Fibroblast of peridontal ligament (primary cell): ENCODE measurements at regions not wholly inside any gene's neighbourhood (a gene's known extent, or its start where the extent isn't known, plus 50 kb on each side); places are given as distances from the start of the nearest gene placed in this dataset.
A peak's percentile ranks its signal among the peaks of the same experiment; 100 is the strongest.
"Not testable (repeated sequence)": the region's sequence is repeated elsewhere in the genome, so short reads cannot be mapped to it uniquely, and the experiment has no call there.

Experiments used
- DNase-seq: peaks from one replicate; pipeline ENCODE4 v3.0.0-alpha.2; 2010; ENCODE audit errors: extremely low read depth

DNA sequence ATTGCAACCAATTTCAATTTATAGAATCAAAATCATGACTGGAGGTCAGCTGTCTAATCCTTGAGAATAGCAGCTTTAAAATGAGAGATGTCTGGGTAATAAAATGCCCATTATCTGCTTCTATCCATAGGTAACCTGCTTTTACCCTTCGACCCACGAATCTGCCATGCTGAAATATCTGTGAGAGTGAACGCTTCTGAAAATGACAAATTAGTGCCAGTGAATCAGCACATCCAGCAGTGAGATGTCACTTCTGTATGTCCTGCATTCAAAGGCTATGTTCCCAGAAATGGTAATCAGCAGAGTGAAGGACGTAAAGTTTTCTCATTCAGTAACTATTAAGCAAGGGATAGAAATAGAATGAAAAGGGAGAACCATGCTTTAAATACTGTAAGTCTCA is 532.4 kb upstream of the ITGA1 start:
- no peak for DNase-seq

DNA sequence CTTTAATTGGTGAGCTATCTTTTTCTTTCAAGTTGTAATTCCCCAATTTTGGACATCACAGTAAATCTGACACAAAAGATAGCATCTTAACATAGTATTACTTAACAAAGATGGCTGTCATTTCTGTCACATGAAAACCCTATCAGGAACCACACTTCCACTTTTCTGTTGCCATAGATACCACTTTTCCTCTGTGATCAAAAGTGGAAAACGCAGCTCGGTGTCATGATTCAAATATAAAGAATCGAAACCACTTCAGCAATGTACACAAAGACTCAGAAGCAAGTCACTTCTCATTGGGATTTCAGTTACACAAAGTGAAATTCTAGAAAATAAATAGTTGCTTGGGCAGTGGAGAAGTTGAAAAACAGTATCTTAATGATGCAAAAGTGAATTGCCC is 524.9 kb upstream of the ITGA1 start:
- no peak for DNase-seq

DNA sequence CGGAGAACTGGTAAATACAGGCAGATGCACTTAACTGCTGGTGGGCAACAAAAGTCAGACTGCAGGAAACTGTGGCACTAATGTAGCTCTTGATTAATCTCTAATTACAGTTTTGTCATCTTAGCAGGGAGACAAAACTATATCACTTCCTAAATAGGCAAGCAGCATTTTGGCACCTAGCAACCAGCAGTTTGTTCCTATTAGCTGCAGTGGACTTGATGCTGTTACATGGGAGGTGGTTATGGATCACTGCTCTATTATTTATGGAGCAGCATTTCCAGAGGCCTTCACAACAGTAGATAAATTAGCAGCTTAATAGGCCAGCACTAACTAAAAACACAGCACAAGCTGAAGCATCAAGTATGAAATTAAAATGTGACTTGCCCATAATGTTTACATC is 518.3 kb upstream of the ITGA1 start:
- no peak for DNase-seq

GRCh38 chr5:52269859-52270258 is 517.9 kb upstream of the ITGA1 start:
- DNase-seq = no peak

DNA sequence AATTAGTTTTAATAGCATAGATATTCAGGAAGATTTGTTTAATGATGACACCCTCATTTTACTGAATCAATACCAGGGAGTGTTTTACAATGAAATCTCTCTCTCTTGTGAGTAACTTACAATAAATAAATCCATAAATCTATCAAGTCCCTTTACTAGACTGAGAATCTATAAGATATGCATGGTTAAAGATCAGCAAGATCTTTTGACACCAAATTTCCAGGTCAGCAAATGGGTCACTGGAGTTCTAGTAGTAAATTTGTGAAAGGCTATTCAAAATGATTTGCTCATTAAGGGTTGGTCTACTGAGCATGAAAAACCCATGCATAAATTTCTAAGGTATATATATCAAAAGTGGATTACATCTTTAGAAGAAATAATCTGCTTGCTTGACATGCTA is 512.1 kb upstream of the ITGA1 start:
- no peak for DNase-seq

DNA sequence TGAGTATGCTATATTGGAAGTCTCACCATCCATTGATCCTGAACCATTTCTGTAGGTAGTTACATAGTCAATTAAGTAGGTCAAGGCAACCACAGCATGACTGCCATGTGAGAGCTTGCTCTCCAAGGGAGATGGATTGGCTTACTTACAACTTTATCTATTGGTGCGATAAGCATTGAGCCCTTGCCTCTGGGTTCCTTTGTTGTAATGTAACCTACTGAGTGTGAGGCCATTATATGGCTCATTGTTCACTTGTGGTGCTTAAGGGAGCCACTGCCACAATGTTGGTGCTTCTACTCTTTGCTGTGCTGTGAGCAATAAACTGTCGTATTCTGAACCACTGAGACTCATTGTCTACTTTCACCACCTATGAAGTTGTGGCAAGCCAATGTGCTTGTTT is 510.6 kb upstream of the ITGA1 start:
- no peak for DNase-seq

- DNase-seq = no peak
Measured at GRCh38 chr5:52282647-52283046, 505.1 kb upstream of the ITGA1 start.

DNA sequence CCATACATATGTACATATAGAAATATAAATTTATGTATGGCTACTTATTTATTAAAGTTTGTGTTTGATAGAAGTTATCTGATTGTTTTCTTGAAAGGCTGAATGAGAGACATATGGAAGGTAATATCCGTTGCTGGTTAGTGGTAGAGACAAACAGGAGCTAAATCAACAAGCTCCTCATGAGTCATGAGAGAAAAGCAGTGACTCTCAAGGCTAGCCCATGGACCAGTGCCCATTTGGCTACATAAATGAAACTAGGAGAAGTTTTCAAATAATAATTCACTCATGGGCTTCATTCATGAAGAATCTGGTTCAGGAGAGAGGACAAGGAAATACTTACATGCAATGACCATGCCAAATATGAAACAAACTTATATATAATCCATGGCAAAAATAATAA is 504.5 kb upstream of the ITGA1 start:
- no peak for DNase-seq

DNA sequence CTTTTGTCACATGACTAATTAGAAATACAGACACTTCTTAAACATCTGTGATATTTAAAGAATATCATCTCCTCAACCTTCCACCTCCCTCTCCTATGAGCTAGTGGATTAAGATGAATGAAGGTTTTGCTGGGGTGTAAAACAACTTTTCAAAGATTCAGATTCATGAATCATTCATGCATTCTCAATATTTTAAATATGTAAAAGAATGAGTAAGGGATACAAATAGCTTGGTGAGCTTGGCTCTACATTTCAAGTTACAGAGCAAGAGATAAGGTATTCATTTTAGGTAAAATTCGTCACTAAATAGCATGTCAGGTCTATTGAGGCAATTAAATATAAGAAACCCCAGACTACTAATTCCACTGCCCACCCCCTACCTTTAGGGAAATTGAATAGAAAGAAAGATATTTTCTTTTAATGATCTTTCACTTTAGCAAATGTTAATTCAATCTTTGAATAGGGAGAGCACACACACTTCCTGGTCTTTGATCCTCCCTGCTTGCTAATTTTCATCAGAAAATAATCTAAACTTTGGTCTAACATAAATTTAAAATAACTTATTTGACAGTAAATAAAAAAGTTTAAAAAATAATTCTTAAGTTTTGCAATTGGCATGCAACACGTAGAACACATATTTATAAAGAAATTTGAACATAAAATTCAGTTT is 486.9 kb upstream of the ITGA1 start:
- DNase-seq = no peak

DNA sequence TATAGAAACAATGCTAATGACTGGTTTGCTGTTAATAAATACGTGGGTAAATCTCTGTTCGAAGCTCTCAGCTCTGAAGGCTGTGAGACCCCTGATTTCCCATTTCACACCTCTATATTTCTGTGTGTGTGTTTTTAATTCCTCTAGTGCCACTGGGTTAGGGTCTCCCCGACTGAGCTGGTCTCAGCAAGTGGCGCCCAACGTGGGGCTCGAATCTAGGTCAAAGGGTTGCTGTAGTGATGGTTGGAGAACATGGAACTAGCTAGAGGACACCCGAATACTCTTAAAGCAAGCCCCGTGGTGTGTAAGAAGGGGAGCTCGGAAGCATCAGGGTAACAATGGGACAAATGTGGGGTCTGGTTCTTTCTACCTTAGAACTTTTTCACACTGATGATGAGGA is 482.9 kb upstream of the ITGA1 start:
- DNase-seq = not testable (repeated sequence)

DNA sequence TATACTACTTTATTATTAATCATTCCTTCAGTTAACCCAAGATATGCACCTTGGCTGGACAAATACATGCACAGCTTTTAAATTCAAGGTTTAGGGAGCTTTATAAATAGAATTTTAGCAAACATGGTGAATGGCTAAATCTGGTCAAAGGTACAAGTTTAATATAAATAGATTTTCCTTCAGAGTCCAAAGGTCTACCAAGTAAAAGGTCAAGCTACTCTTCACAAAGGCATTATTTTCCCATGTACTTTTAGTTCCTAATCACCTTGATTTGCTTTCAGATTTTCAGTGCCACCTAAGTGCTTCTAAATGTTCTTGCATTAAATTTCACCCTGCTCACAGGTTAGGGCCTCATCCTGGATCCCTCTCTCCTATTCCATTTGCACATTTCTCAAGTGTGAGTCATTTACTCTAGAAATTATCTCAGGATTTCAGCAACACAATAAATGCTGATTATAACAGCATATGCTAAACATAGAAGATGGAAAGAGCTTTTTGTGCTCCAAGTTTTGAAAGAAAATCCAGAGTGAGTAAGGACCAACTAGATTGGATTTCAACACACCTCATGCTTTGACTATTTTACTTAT is 459.4 kb upstream of the ITGA1 start:
- no peak for DNase-seq

- no peak for DNase-seq
Measured at GRCh38 chr5:52331725-52332124, 456.0 kb upstream of the ITGA1 start.

DNA sequence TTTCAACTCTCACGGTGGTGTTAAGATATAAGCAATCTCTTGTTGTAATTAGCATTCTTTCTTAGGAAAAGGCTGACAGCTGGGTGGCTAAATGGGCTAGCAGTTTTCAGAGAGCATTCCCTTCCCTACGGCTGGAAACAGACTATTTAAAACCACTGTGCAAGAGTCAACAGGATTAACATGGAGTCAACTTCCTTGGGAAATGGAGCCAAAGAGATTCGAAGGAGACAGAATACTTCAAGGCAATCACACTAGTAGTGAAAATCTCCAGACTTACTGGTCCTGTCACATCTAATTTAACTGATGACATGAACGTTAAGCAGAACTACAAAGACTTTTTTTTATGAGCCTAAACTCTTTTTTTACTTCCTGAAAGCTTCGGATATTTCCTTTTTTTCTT is 453.3 kb upstream of the ITGA1 start:
- no peak for DNase-seq

GRCh38 chr5:52339285-52339684 is 448.4 kb upstream of the ITGA1 start:
- DNase-seq = no peak

DNA sequence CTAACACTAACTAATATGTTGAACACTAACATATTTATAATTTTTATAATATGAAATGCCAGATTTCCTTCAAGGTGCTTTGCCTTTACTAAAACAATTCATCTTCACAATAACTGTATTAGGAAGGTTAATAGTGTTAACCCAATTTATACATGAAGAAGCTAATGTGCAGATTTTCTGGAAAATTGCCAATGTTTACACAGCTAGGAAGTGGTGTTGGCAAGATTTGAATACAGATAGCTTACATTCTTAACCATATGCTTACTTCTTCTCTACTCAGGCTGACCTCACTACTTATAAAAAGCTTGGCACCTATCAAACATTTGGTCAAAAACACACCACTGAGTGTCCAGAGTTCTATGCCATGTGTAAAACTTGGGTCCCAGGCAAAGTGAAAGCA is 445.4 kb upstream of the ITGA1 start:
- no peak for DNase-seq

DNA sequence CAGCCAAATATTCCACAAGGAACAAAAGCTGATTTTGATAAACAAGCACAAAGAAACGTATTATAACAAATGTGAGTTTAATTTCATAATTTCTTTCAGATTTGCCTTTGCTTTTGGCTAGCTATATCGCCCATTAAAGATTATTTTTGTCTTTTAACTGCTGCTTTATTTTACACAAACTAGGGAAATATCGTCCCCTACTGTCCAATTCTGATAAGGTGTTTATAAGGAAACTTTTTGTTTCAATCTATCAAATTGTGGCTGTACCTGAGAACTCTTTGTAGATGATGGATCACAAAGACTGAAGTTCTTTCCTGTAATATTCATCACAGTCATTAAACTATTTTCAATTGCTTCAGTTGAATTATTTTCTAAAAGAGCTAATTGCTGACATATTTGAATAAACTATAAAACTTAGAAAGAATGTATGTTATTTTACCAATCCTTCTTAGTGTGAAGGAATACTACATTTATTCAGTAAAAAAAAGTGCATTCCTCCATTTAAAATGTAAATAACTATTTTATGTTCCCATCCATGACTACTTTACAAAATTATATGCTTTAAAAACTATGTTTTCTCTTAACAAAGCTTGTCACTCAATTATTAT is 431.3 kb upstream of the ITGA1 start:
- DNase-seq = peak; percentile 1

DNA sequence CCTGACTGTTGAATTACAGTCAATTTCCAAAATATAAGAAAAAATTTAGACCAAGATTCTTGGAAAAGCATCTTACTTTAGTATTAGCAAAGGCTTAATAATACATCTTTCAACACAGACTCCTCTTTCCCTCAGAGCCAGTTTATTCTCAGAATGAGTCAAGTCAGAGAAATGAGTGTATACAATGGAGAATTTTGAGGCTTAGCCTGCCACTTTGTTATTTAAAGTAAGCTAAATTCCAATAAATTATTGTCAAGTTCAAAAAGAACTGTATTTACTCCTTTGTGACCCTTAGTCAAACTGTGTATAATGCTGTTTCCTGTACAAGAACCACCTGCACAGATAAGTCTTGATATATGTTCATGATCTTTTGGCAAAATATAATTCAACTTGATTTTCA is 428.5 kb upstream of the ITGA1 start:
- DNase-seq = no peak

DNA sequence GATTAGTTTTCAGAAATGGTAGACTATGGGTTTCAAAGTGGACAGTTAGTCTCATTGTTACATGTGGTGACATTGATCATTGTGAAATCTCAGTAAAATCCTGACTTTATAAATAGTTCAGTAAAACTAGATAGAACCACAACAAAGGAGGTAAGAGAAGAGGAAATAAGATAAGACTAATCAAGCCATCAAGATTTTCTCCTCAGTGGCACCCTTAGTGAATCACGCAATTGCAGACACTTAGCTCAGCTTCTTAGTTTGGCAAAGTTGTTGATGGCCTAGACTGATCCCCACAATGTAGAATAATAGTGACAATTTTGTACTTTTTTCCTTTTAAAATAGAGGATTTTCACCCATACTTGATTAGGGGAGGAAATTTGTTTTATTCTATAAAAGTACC is 426.7 kb upstream of the ITGA1 start:
- no peak for DNase-seq

- DNase-seq = no peak
Measured at GRCh38 chr5:52374286-52374685, 413.4 kb upstream of the ITGA1 start.

GRCh38 chr5:52375969-52376368 is 411.7 kb upstream of the ITGA1 start:
- no peak for DNase-seq

- DNase-seq = no peak
Measured at GRCh38 chr5:52376592-52376991, 411.1 kb upstream of the ITGA1 start.

- DNase-seq = no peak
Measured at GRCh38 chr5:52378237-52378636, 409.5 kb upstream of the ITGA1 start.

GRCh38 chr5:52388349-52388748 is 399.4 kb upstream of the ITGA1 start:
- no peak for DNase-seq

GRCh38 chr5:52392321-52392720 is 395.4 kb upstream of the ITGA1 start:
- no peak for DNase-seq
